ENCODE measurements at regions not wholly inside any gene's neighbourhood (a gene's known extent, or its start where the extent isn't known, plus 50 kb on each side); places are given as distances from the start of the nearest gene placed in this dataset.

- TF ChIP-seq POLR2A (IDR thresholded peaks at IDR 0.05), result no peak
- no peak for TF ChIP-seq CTCF (IDR thresholded peaks at IDR 0.05)
Observed at GRCh38 chr6:142648526-142648925, 296.4 kb downstream of the HIVEP2 start.
